Mesenteric fat pad (tissue), 1 donor: ENCODE measurements at regions not wholly inside any gene's neighbourhood (a gene's known extent, or its start where the extent isn't known, plus 50 kb on each side); places are given as distances from the start of the nearest gene placed in this dataset.
A peak's percentile ranks its signal among the peaks of the same experiment; 100 is the strongest.

Experiments
- DNase-seq: peaks from one replicate; pipeline ENCODE4 v3.0.0-alpha.2; 2020; ENCODE audit warnings: low spot score
- donor health status: DM: yes; HTN: yes; CAD: no.

DNA sequence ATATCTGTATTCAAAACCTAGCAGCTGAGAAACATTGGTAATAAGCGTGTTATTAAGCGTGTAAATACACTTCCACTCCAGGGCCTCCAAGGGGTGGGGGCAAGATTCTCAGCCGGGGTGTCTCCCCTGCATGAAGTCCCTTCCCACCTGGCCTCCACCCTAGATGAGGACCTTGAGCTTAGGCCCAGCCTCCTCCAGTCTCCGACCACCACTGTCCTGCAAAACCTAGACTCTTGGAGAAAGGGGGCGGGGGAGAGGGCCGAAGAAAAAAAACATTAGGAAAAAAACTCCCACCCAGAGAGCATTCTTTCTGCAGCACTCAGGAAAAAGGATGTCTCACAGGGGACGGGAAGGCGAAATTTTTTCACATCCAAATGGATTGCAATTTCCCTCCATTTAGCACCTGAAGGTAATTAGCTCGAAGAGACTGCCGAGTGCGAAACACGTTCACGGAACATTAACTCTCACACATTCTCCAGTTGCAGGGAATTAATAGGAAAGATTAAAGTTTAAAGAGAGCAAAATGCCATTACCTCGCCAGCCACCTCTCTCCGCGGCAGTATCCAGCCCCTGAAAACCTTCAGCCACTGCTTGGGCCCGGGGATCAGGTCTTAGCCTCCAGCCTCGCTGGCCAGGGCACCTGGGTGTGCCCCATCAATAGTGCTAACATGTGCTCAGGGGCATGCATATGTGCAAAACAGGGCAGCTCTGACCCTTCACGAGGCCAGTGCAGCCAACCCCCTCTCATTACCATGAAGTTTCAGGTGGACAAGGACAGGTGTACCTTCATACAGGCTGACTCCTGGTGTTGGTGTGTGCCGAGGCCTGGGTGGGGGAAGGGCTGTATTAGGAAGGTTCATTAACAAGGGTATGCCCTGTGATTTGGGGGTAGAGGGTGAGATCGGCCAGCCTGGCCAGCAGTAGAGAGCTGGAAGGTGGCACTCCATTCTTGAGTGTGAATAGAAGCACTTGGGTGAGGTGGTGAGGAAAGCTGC, 77.2 kb downstream of the HIF1AN start:
- peak; percentile 60 for DNase-seq

DNA sequence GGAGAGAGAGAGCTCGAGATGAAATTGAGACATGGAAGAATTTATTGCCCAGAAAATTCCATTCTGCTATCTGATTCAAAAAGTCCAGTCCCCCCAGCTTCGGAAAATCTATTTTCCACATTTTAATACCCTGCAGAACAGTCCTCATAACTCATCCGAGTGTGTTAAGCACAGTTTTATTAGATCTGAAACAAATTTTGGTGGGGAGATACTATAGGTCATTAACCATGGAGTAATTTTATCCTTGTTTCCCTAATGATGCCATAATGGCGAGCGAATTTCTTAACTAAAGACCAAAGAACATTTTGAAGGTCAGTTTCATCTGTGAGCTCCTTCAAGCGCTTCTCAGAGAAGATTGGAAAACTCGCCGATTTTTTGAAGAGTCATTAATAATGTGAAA, 78.1 kb downstream of the HIF1AN start:
- no peak for DNase-seq

DNA sequence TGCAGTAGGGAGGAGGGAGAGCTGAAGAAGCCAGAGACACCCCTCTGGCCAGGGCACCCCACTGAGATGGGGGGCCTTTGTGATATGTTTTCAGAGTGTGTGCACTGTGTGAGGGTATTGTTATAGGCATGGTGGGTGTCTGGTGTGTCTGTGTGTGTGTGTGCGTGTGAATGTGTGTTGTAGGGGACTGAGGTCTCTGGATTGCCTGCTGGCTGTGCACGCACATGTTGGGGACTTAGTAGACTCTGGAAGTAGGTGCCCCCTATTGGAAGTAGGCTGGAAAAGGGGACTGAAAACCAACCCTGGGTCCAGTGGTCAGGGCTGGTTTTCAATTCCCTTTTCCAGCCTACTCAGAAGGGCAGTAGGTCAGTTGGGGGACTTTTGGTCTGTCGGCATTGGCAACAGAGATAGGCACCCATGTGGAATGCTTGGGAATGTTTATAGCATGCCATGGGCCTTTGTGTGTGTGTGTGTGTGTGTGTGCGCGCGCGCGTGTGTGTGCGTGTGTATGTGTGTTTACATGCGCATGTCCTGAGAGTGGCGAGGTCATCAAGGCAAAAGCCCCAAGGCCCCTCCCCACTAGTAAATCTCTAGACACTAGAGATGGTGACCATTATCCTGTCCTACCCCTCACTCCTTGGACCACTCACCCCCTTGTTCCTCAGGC, 78.8 kb downstream of the HIF1AN start:
- peak; percentile 68 for DNase-seq

DNA sequence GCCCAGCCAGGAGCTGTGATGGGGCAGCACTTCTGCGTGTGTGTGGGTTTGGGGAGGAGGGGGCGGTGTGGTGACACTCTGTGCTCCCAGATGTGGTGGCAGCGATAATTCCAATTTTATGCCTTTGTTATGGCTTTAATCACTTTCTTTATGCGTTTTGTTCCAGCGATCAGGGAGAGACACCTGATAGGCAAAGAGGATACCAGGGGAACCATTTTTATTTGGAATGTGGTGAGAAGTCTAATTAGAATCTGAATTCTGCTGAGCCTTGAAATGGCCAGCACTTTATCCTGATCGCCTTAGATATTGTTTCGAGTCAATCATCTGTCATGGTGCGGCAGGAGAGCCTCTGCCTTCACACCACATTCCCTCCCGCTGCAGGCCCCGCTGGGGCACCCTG, 79.5 kb downstream of the HIF1AN start:
- DNase-seq, result peak; percentile 51

DNA sequence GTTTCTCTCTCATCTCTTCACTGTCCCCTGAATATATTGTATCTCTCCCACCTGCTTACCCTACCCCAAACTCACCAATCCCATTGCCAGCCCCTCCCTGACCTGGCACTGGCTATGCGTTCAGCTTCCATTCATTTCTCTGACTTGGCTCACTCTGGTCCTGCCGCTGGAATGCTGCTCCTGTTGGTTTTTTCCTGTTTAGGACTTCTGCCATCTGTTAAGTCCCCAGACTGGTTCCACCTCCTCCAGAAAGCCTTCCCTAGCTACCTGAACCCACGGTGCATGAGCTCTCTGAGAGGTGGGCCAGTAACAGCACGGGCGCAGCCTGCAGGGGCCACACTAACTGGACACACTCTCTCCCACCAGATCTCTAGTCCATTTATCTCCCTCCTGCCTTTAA, 80.2 kb downstream of the HIF1AN start:
- no peak for DNase-seq

DNA sequence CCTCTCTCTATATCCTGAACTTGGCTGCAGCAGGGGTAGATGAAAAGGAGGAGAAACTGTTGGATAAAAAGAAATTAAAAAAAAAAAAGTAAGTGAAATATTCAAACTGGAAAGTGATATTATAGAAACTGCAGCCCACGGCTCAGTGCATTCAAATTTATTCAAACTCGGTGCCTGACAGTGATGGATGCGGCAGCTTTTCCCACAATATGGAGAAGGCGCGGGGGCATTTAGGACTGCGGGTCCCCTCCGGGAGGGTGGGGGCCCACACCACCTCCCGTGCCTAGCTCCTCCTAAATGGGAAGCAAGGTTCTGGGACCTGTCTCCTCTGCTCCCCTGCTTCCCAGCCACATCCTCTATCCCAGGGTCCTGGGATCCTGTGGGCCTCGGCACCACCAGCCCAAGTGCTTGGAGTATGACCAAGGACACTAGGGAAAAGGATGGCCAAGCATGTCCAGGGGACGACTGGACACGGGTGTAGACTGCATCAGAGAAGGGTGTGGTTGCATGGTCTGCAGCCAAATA, 82.4 kb downstream of the HIF1AN start:
- no peak for DNase-seq

DNA sequence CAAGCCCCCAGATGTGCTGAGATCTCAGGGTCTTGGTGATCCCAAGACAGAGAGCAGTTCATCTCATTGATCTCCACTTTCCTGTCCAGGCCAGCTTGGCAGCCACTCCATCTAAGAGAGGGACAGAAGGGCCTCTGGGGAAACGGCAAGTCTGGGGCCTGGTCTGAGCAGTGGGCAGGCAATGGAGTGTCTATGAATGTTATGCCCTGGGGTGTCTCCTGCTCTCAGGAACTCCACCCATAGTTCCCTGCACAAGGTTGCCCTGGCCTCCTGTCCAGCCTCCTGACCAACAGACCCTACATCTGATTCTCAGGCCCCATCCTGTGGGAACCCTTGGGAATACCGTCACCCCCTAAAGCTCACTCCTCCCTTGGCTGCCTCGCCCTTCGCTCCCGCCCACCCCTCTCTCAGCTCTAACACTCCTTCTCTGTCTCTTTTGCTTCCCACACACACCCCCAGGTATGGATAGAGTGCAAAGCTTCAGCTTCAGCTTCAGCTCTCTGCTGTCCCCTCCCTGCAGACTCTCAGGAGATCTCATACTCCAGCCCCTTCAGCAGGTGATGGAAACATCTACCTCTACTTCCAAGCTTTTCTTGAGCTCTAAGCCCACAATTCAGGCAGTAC, 83.0 kb downstream of the HIF1AN start:
- no peak for DNase-seq

DNA sequence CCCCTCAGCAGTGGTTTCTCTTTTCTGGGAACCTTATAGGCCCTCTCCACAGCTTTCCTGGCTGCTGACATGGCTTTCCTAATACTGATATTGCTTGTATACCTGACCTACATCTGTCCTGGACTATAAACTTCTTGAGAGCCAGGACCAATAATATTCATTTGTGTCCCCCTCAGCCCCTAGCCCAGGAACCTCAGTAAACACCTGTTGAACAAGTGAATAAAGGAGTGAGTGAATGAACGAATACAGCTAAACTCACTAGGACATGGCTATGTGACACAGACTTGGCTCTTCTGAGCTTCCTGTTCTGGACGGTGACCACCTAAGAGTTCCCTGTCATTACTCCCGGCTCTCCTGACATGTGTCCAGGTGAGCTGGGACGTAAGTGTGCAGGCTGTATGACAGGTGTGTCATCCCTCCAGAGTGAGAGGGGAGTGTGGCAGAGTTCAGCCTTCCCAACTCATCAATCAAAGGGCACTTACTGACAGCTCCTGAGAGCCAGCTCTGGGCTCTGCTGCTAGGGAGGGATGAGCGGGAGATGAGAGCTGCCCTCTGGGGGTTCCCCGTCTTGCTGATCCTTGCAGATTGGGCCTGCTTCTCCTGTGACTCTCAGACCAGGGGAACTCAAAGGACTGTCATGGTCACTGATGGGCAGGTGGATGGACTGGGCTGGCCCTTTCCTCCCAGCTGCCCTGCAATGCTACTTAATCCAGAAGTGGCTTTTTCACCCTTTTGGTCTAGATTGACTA, 84.5 kb downstream of the HIF1AN start:
- DNase-seq, result no peak

DNA sequence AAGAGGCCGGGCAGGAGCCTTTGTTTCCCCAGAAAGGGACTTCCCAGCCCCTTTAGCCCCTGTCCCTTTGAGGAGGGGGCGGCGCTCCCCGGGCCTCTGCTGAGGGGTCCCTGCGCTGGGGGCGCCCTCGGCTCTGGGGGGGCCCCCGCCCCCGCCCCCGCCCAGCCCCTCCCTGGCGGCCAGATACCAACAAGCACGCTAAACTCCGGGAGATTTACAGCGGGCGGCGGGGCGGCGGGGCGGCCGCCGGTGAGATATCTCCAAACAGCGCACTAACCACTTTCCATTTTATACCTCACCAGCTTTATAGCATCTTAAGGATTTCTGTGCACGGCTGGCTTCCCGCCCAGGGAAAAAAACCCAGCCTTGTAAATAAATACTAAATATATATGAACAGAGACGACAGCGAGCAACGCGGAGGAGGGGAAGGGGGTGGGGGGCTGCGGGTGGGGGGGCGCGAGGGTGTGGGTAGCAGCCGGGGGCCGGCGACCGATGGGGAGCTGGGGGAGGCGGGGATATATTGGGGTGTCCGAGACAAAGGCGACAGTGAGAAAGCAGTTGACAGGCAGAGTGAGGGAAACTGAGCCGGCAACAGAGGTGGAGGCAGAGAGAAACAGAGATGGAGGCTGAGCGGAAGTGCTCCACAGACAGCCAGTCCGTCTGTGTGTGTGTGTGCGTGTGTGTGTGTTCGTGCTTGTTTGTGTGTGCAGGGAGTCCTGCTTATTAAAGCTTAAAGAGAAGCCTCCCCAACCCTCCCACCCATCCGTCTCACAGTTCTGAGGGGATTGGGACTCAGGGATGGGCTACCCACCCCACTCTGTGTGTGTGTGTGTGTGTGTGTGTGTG, 85.8 kb downstream of the HIF1AN start:
- DNase-seq, result no peak

DNA sequence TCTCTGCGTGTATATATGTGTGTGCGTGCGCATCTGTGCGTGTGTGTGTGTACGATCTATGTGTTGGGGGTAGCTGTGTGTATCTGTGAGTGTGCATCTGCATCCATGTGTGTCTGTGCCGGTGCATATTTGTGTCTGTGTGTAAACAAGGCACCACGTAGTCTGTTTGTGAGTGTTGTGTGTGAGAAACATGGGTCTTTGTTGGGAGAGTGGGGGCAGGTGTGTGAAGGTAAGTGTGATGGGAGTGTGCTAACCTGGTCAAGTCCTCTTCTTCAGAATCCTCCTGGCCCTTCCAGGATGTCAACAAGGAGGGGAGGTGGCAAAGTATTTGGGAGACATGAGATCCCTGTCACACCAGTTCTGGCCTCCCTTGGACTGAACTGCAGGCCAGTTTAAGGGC, 87.2 kb downstream of the HIF1AN start:
- no peak for DNase-seq

DNA sequence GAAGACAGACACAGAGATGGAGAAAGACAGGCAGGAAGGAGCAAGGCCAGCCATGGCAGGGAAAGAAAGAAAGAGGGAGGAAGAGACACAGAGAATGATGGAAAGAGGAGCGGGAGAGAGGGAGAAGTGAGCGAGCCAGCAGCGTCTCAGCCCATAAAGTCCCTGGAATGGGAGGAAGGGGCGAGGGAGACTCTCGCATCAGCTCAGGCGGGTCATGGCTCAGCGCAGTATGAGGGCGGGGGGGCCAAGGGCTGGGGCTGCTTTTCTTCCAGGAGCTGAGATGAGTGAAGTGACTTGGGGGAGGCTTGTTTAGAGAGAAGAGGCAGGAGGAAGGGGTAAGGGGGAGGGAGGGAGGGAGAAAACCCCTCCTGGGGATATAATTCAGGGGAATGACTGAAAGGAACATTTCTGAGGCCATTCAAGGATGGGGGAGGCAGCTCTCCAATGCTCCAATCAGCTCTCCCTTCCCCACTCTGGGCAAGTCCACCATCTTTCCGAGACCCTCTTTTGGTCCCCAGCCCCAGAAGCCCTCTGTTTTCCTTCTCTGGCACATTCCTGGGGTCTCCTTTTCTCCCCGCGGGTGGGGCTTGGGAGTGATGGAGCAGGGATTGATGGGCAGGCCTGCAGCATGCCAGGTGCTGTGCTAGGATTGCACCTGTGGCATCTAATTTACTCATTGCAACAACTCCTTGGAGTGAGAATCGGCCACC, 87.9 kb downstream of the HIF1AN start:
- no peak for DNase-seq

DNA sequence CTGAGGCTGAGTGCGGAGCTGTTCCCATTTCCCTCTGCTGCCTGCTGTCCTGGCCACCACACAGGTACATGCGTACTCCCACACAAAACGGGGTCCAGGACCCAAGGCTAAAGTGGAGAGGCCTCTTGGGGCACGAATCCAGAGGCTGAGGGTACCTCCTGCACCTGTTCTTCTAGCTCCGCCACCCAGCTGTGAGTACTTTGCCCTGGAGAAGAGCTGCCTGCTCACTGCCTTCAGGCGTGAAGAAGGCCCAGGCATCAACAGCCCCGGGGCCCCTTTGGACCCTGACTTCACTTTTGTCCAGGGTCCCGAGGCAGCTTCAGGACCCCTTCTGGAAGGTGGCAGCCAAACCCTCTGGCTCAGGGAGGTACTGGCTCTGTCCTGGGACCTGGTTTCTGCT, 88.6 kb downstream of the HIF1AN start:
- no peak for DNase-seq

DNA sequence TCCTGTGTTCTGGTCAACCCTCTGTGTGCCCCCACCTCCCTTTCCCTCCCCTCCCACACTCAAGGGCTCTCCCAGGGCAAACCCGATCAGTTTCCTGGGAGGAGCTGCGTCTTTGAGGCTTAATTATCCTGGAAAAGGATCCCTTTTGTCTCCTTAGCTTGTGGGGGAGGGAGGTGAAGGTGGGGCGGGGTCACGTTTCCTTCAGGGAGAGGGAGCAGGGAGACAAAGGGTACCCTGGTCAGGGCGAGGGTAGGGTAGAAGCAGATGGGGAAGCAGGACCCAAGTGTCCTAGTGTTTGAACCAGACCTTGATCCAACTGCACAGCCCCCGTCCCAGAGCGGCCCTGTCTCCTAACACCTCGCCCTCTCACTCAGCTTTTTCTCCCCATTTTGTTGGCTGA, 90.1 kb downstream of the HIF1AN start:
- no peak for DNase-seq

DNA sequence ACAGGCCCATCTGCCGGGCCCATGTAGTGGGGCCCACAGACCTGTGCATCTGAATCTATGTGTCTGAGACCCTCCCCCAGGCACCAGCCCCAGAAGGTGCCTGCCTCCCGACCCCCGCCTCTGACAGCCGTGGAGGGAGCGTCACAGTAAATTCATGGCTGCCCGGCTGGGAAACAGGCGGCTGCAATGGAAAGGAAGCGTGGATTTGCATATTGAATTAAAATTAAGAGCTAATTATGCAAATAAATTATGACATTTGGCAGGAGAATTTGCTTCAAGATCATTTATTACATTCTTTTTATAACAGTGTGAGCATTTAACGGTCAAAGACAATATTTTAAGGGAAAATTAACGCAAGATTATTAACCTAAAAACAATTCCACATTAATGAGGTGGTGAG, 92.3 kb downstream of the HIF1AN start:
- DNase-seq, result no peak

DNA sequence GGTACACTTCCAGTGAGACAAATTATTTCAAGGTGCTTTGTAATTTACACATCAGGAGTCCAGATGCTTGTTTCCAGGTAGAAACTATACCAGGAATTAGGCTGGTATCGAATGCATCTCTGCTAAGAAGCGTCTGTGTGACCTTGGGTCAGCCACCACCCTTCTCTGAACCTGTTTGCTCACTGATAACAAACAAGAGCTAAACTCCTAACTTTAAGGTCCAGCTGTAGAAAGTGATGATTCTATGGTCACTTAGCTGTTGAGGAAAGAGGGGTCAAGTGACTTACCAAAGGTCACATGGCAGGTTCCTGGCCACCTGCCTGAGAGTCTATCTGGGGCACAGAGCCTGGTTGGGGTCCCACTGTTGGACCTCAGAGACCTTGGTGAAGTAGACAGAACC, 95.4 kb downstream of the HIF1AN start:
- no peak for DNase-seq

DNA sequence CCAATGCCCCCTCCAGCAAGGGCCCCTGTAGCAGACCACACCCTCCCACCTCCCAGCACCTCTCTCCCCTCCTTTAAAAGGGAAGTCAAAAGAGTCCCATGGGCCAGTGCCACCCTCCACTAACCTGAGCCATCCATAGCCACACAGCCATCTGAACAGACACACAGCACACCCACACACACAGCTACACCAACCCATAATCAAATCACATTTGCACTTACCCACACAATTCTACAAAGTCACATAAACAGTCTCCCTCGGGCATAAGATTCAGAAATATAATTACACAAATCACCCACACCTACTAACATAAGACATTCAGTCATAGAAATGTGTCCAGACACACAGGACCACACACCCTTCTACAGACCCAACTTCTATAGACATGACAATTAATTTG, 96.3 kb downstream of the HIF1AN start:
- no peak for DNase-seq

DNA sequence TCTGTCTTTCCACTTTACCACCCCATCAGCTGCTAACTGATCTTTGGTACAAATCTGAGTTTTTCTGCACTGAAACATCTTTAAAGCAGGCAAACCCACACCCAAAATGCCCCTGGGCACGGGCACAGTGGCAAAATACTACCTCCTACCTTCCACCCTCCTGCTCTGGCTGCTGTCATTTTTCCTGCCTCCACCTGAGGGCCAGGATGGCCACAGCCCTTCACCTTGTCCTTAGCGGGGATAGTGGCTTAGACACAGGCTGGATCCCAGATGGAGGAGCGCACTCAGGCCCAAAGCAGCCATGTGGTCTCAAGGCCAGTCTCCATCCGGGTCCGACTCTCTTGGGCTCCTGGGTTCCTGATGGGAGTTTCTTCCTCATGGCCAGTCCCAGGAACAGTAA, 98.3 kb downstream of the HIF1AN start:
- DNase-seq, result no peak

DNA sequence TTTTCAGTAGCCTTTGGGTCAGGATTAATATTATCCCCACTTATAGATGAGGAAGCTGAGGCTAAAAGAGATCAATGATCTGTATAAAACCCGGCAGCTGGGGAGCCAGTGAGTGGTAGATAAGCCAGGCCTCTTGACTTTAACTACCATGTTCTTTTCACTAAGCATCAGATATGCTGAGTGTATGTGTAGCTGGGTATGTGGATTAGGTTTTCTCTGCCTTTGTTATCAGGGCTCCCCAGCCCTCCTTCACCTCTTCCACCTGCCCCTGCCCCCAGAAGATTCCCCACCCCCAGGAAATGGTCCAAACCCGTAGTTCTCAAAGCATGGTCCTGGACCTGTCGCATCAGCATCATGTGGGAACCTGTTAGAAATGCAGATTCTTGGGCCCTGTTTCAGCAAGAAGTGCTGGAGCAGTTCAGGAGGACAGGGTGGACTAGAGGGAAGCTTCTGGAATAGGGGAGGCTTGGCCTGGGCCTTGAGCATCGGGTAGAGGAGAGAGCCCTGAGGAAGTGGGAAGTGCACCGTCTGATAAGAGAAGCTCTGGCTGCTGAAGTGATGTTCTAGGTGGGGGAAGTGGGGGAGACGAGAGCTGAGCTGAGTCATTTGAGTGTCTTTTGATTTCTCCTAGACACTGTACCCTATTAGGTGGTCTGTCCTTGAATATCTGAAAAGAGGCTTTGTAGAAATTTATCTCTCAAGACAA, 101.3 kb downstream of the HIF1AN start:
- DNase-seq, result no peak

DNA sequence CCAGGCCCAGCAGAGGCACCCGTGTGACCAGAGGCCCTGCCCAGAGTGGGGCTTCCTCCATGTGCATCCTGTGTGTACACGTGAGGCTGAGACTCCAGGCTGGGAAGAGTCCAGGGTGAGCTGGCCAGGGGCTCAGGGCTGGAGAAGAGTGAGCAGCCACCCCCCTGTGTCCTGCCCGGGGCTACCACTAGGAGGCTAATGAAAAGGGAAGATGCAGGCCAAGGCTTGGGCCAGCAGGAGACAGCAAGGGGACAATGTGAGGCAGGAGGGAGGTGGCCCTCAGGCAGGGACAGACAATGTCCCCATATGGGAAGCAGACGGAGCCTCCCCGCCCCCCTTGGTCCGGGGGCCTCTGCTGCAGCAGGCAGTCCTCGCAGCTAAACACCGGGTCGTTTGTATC, 102.0 kb downstream of the HIF1AN start:
- no peak for DNase-seq
